GM21367 (cell line): ENCODE measurements at regions not wholly inside any gene's neighbourhood (a gene's known extent, or its start where the extent isn't known, plus 50 kb on each side); places are given as distances from the start of the nearest gene placed in this dataset.
"Not testable (repeated sequence)": the region's sequence is repeated elsewhere in the genome, so short reads cannot be mapped to it uniquely, and the experiment has no call there.

Experiments
- ATAC-seq: cut with Tn5 transposase; IDR thresholded peaks from one replicate; pipeline ENCODE4 v1.9.1; 2021; ENCODE audit not compliant: unreplicated experiment

DNA sequence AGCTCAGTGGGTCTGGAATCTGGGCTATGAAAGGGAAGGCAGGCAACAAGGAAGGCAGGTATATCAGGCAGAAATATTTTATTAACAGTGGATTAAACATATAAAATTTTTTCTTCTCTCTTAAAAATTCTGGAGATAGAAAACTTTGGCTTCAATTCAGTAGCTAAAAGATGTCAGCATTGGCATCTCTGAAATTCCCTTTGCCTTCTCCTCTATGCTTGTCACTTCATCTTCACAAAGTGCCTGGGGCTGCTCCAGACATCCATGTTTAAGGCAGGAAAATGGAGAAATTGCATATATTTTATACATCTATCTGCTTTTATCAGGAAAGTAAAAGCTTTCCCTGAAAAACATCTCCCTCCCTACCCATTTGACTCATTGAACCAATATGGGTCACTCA, 894.1 kb upstream of the API5 start:
- ATAC-seq, result no peak

DNA sequence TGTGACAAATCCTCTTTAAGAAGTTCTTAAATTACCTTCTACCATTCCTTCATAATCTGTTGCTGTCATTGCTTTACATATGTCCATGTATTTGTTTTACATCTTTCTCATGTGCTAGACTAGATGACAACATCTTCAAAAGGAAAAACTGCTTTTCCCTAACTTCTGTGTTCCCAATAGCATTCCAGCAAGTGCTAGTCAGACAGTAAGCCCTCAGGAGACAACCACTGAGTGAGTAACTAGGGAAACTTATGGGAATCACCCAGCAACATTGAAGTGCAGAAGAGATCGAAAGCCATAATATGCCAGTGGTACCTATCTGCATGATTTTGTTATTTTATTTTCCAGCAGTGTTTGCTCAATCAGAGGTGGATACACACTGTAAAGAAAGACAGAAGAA, 889.7 kb upstream of the API5 start:
- no peak for ATAC-seq

DNA sequence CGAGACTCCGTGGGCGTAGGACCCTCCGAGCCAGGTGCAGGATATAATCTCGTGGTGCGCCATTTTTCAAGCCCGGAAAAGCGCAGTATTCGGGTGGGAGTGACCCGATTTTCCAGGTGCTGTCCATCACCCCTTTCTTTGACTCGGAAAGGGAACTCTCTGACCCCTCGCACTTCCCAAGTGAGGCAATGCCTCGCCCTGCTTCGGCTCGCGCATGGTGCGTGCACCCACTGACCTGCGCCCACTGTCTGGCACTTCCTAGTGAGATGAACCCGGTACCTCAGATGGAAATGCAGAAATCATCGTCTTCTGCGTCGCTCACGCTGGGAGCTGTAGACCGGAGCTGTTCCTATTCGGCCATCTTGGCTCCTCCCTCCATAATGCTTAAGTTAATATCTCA, 876.9 kb upstream of the API5 start:
- ATAC-seq, result not testable (repeated sequence)

DNA sequence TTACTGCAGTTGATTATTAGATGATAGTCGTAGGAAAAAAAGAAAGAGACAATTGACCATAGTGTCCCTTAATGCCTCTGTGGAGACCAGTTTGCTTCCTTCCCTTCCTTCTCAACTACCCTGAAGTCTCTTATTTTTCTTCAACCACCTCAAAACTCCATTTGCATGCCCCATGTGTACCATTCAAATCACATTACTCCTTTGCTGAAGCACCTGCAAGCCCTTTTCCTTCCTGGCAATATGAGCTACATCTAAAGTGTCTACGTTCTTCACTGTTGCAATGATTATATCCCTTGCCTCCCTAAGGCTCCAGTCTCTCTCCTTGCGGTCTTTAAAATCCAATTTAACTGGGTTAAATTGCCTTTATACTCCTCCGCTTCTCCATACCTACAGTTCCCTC, 867.4 kb upstream of the API5 start:
- ATAC-seq, result no peak

DNA sequence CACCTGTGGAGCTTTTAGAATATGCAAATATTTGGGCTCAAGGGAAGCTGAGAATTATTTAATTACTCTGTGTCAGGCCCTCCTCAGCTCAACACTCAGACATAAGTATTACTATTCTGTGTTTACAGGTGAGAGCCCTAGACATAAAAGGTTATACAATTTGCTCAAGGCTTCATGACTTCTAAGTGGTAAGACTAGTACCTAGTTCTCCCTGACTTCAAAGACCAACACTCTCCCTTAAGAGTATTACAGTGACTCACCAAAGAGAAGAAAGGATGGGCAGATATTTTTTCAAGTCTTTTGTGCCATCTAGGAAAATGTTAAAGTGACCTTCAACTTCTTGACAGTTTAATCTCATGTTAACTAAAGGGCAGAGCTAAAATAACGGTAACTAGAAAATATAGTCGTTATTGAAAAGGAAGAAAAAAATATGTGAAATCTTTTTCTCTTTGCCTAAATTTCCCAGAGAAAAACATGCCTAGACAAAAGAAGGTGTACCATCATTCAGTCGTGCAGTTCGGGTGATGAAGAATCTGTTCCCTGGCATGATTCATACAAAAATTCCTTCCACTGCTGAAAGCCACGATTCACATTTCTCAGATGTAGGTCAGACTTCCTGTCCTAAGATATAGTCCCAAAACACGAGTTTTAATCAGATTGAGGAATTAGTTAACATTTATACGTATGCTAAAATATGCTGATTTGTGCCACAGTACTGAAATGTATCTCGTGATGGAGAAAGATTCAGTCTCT, 849.1 kb upstream of the API5 start:
- ATAC-seq, result no peak

DNA sequence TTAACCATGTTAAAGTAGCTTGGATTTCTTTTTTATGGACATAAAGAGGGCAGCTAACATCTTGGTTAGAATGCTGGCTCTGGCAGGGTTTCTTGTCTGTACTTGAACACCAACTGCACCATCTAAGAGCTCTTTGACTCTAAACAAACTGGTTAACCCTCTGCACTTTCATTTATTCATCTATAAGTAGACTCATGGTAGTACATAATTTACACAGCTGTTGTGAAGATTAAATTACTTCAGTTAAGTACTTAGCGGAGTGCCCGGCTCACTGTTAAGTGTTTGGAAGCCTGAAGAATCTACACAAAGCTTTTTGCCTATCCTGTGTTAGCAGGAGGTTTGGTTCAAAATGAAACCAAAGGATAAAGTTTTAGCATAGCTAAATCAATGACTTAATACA, 846.2 kb upstream of the API5 start:
- no peak for ATAC-seq

DNA sequence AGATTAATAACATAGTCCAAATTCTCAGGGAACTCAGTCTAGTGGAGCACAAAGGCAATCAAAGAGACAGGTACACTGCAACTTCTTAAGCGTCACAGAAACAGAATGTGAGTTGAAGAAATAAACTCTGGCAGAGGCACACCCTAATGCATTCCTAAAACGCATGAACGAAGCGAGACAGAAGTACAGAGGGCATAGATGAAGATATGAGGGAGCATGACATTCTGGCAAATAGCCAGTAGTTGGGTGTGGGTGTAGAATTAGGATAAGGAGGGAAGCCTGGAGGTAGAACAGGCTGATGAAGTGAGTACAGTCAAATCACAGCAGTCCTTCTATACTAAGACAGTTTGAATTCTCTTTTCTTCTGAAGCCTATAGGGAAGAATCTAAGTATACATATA, 838.7 kb upstream of the API5 start:
- no peak for ATAC-seq

DNA sequence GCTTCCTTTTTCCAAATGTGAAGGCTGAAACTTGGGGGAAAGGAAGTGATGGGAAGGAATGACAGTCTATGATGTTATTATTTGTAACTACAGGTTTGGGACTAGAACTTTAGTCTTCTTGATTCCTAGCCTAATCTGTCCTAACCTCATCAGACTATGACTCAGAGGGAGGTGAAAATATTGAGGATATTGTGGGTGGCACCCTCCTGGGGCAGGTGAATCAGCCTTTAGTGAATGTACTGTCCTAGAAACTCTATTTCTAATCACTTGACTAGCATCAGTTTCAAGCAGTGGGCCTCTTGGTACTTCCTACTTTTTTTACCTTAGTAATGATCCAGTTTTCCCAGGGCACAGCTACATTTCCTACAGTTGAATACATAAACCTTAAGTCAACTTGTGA, 829.0 kb upstream of the API5 start:
- no peak for ATAC-seq

DNA sequence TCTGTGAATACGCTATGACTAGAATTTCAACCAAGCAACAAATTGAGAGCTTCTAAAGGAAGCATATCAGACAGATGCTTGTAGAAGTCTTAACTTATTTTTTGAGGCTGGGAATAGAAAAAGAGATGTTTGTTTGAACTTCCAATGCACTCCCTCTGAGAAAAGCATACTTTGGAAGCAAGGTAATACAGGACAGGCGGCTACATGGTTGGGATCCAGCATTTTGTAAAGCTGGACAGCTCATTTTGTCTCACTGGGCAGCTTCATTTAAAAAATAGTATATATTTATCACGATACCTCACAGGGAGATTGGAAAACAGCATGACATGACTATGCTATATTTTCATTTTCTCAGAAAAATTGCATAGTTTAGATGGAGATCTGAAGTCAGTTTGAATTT, 821.3 kb upstream of the API5 start:
- ATAC-seq, result no peak

DNA sequence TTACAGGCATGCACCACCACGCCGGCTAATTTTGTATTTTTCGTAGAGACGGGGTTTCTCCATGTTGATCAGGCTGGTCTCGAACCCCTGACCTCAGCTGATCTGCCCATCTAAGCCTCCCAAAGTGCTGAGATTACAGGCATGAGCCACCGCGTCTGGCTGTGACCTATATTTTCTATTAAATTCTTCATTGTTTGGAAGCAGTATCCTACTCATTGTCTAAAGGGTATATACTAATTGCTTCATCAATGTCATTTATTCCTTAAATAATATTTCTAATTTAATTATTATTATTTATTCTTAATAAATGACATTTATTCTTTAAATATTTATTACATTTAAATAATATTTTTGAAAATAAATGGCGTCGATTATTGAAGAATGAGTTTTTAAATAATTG, 817.3 kb upstream of the API5 start:
- no peak for ATAC-seq

DNA sequence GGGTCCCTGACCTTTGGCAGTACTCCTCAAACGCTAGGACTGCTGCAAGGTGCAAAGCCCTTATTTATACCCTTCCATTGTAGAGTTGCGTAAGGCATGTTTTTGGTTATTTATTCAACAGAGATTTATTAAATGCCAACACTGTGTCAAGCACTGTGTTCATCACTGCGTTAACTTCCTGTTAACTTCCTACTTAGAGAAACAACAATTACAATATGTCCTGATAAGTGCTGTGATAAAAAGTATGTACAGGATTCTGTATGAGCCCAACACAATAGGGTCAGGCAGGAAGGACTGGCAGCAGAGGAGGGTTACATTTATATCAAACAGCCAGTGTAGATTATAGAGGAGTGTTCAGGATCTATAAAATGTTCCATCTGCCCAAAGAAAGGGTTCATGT, 812.8 kb upstream of the API5 start:
- ATAC-seq, result no peak

DNA sequence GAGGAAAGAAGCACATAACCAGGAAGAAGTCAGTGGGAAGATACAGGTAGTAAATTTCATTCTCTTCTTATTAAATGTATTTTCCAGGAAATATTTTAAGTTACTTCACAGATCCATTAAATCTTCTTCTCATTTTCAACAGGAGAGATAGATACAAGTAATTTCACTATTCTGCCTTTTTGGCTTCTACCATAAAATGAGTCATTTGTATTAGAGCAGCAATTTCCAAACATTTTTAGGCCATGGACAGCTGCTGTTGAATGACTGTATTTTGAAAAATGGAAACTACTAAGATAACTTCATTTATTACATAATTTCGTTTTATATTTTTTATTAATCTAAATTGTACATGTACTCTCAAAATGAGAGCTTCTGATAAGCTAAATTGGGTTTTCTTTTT, 809.6 kb upstream of the API5 start:
- no peak for ATAC-seq

DNA sequence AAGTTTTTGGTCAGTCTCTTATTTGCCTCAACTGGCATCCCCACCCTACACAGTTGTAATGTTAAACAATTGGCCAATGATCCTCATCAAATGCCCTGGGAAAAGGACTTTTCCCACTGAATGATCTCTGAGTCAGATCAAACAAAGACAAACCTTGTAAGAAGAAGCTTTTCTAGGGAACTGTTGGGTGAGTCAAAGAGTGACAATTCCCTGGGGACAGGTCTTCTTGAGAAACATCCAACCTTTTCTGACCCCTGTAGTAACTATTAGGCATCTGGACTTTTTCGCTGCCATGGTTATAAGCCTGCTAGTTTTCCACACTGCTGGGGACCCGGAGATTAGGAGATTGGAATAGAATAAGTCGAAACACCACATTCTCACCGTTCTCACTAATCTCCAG, 789.8 kb upstream of the API5 start:
- ATAC-seq, result no peak

DNA sequence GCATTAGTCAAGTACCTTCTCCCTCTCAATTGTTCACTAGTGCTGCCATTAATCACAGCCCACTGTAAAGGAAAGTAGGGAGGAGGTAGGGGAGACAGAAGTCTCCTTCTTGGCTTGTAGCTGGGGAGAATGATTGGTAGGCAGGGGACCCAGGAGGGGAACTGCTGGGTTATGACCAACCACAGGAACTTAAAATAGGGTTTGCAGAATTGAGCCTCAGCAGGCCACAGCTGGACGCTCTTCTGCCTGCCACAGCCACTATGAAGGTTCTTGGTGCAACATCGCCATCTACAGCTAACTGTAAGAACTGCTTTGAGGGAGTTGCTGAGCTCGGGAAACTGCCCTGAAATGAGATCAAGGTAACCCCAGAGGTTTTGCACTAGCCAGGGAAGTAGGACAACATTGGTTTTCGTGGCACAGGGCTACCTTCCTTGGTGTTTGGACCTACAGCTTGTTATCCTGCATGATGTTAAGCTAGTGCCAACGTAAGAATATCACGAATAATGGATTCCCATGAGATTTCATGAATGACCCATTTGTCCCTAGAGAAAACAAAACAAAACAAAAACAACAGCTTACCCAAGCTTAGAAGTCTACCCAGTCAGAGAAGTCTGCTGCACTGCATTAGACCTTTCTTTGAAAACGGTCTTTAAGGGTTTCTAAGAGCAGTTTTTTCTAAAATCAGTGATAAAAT, 787.1 kb upstream of the API5 start:
- peak; percentile 97 for ATAC-seq

DNA sequence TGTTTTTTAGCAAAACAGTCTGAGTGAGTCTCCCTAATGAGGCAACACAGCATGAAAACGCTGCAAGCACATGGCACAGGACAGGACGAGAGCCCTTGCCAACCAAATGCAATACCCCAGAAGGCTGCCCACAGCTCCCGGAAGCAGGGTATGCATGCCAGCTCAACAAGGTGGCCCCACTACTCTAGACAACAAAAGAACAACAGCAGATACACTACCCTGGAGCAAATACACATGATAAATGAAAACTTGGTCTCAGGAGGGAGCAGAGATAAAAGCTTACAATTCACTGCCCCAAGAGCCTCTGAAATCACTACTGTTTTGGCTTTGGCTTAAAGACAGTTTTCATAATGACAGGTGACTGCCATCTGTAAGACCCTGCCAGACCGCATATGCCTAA, 785.4 kb upstream of the API5 start:
- ATAC-seq, result no peak

DNA sequence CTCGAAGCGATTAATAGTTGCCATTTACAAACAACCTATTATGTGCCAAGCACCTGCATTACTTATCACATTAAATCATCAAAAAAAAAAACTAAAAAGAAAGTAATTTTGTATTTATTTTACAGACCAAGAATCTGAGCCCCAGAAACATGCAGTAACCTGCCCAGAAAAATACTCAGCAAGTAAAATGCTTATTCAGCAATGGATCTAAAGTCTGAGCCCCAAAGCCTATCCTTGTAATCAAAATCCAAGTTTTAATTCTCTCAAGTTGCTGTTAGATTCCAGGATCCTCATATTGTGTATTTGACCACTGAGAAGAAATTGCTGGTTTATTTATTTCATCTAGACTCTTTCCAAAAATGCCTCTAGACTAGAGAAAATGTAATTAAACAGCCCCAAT, 783.3 kb upstream of the API5 start:
- ATAC-seq, result no peak

DNA sequence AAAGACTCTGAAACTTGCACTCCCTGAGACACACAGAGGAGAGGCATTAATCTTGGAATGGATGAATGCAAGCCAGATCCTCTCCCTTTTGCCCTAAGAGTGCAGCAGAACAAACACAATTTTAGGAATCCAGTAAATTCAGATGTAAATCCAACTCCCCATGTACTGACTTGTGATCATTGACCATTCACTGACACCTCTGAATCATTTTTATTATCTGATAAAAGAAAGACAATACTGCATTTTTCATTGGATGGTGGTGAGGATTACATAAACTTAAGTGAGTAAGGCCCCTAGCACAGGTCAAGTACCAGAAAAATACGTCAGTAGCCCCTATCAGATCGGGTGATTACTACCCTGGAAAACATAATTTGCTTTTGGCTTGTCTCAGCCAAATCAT, 782.9 kb upstream of the API5 start:
- ATAC-seq, result no peak

DNA sequence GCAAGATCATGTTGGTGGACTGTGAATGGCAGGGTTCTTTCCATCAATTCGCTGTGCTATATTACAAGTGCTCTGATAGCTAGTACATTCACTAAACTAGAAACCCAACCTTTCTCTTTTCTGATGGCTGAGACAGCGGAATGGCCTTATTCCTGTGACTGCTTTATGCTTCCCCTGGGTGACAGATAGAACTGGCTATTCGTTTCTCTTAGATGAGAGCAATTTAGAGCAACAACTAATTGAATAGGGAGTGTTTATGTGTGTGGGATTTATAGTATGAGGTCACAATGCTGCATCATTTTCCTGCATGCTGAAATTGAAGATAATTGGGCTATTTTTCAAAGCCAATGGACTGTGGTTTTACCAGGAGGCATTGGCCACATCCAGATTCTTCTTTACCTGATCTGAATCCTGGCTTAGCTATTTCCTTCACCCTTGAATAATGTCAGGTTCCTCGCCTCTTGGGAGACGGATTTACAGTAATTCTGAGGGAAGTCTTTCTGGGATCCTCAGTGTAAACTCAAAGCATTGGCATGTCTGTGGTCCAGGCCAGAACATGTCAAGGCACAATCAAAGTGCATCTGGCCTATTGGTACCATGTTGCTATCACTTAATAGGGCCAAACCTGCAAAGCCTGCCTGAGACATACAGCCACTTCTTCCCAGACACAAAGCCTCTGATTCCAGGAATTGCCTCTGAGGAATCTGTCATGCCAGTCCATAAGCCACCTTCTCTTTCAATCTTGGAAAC, 775.0 kb upstream of the API5 start:
- ATAC-seq, result no peak

DNA sequence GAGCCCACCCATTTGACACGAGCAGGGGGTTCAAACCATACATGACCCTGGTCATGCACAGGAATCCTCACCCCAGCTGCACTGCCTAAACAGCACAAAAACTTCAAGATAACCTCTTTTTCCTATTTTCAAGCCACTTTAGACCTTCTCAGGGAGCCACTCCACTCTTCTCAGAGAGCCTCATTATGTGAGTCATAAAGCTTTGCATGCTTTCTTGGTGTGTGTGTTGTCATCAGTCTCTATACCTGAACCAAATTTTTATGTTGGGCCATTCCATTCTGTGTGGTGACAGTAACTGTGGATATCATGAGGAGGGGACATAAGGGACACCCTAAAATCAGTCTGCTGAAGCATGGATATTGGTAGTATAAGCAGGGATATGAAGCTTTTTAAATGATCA, 769.5 kb upstream of the API5 start:
- ATAC-seq, result no peak

DNA sequence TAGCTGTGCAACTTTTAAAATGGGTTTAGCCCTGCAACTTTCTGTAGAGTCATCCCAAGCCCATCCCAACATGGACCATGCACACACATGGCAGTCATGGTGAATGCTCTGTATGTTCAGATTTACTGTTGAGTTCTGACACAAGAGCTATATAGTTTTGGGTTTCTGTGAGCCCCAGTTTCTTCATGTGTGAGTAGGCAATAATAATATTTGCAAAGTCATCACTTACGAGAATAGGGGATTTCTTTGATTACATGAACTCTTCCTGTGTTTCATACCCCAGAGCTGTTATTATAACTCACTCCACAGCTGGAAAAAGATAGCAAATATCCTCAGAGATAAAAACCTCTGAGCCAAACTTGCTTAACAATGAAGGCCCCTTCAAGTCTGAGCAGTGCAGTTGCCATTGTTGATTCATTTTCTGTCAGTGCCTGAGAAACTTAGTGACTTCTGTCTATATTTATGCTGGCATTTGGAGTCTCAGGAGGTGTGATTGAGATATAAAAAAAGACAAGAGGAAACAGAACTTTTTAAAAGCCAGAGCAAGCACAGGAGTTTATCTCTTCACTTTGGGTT, 767.9 kb upstream of the API5 start:
- ATAC-seq, result no peak

DNA sequence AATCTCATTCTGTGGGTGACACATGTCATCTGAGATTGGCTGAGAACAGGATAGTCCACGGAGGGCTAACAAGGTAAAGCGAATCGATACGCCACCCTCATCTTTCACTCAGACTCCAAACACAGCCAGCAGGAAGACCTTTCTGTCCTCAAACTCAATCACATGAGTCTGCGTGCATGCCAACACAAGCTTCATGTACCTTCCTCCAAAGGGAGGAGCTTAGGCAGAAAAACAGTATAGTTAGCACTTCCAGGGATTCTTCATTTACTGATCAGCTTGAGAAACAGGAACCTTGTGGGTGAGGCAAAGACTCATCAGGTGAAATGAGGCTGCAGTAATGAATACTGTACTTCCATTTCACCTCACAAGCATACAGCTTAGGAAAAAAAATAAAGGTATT, 767.1 kb upstream of the API5 start:
- ATAC-seq, result no peak

DNA sequence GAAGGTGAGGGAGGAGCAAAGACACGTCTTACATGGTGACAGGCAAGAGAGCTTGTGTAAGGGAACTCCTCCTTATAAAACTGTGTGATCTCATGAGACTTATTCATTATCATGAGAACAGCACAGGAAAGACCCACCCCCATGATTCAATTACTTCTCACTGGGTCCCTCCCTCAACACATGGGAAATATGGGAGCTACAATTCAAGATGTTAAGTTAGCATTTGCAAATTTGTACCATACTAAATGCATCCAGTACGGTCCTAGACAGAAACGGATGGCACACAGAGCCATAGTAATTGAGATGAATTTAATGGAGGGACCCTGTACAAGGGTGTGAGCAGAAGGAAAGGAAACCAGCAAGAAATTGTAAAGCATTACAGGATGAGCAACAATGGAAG, 765.8 kb upstream of the API5 start:
- no peak for ATAC-seq
